ENCODE measurements at regions not wholly inside any gene's neighbourhood (a gene's known extent, or its start where the extent isn't known, plus 50 kb on each side); places are given as distances from the start of the nearest gene placed in this dataset.

DNA sequence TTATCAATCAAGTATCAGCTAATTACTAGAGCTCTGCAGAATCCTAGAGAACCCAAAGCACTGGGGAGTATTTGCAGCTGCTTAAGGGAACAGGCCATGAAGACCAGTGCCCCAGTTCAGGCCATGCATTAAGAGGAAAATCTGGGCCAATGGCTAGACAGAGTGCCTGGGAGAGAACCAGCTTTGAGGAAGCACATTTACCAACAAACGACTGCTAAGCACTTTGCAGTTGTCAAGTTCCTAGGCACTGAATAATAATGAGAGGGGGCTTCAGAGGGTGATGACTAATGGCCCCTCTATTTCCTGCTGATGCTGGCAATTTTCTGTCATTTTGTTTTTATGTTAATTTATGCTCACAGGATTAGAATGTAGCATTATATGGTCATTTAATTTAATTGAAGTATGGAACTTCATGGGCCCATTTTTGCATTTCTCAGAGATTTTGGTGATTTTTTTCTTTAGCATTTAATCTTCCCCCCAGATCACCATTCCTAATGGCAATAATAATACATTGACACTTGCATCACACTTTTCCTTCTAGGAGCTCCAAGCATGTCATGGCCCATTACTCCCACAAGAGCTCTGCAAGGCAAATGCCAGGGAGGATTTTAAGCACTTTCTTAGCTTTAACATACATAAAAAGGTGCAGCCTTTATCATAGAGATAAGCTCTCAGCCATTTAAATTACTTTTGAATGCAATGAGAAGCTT lies 147.7 kb upstream of the SPATS2L start (continued):
- TF ChIP-seq, protein P1, sequence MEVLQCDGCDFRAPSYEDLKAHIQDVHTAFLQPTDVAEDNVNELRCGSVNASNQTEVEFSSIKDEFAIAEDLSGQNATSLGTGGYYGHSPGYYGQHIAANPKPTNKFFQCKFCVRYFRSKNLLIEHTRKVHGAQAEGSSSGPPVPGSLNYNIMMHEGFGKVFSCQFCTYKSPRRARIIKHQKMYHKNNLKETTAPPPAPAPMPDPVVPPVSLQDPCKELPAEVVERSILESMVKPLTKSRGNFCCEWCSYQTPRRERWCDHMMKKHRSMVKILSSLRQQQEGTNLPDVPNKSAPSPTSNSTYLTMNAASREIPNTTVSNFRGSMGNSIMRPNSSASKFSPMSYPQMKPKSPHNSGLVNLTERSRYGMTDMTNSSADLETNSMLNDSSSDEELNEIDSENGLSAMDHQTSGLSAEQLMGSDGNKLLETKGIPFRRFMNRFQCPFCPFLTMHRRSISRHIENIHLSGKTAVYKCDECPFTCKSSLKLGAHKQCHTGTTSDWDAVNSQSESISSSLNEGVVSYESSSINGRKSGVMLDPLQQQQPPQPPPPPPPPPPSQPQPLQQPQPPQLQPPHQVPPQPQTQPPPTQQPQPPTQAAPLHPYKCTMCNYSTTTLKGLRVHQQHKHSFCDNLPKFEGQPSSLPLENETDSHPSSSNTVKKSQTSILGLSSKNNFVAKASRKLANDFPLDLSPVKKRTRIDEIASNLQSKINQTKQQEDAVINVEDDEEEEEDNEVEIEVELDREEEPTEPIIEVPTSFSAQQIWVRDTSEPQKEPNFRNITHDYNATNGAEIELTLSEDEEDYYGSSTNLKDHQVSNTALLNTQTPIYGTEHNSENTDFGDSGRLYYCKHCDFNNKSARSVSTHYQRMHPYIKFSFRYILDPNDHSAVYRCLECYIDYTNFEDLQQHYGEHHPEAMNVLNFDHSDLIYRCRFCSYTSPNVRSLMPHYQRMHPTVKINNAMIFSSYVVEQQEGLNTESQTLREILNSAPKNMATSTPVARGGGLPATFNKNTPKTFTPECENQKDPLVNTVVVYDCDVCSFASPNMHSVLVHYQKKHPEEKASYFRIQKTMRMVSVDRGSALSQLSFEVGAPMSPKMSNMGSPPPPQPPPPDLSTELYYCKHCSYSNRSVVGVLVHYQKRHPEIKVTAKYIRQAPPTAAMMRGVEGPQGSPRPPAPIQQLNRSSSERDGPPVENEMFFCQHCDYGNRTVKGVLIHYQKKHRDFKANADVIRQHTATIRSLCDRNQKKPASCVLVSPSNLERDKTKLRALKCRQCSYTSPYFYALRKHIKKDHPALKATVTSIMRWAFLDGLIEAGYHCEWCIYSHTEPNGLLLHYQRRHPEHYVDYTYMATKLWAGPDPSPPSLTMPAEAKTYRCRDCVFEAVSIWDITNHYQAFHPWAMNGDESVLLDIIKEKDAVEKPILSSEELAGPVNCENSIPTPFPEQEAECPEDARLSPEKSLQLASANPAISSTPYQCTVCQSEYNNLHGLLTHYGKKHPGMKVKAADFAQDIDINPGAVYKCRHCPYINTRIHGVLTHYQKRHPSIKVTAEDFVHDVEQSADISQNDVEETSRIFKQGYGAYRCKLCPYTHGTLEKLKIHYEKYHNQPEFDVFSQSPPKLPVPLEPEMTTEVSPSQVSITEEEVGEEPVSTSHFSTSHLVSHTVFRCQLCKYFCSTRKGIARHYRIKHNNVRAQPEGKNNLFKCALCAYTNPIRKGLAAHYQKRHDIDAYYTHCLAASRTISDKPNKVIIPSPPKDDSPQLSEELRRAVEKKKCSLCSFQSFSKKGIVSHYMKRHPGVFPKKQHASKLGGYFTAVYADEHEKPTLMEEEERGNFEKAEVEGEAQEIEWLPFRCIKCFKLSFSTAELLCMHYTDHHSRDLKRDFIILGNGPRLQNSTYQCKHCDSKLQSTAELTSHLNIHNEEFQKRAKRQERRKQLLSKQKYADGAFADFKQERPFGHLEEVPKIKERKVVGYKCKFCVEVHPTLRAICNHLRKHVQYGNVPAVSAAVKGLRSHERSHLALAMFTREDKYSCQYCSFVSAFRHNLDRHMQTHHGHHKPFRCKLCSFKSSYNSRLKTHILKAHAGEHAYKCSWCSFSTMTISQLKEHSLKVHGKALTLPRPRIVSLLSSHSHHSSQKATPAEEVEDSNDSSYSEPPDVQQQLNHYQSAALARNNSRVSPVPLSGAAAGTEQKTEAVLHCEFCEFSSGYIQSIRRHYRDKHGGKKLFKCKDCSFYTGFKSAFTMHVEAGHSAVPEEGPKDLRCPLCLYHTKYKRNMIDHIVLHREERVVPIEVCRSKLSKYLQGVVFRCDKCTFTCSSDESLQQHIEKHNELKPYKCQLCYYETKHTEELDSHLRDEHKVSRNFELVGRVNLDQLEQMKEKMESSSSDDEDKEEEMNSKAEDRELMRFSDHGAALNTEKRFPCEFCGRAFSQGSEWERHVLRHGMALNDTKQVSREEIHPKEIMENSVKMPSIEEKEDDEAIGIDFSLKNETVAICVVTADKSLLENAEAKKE (CRISPR knock-in tag; IDR thresholded peaks at IDR 0.05), result no peak
- TF ChIP-seq ZNF331 (CRISPR knock-in tag; IDR thresholded peaks at IDR 0.05; ENCODE audit: low read depth) (no peak), STAT1 (IDR thresholded peaks at IDR 0.05; ENCODE audit: unreplicated experiment) (no peak), EZH2 (IDR thresholded peaks at IDR 0.05; ENCODE audit: low read depth, unreplicated experiment) (no peak), CTCF (conservative IDR thresholded peaks at IDR 0.05; ENCODE audit: low read depth in 2 of 2) (no peak), JUNB (IDR thresholded peaks at IDR 0.05; ENCODE audit: unreplicated experiment) (no peak), EZH2phosphoT487 (IDR thresholded peaks at IDR 0.05; ENCODE audit: unreplicated experiment) (no peak), ZNF114 (CRISPR knock-in tag; IDR thresholded peaks at IDR 0.05) (no peak)
- TF ChIP-seq, protein P2, sequence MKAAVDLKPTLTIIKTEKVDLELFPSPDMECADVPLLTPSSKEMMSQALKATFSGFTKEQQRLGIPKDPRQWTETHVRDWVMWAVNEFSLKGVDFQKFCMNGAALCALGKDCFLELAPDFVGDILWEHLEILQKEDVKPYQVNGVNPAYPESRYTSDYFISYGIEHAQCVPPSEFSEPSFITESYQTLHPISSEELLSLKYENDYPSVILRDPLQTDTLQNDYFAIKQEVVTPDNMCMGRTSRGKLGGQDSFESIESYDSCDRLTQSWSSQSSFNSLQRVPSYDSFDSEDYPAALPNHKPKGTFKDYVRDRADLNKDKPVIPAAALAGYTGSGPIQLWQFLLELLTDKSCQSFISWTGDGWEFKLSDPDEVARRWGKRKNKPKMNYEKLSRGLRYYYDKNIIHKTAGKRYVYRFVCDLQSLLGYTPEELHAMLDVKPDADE (IDR thresholded peaks at IDR 0.05), result no peak

Measured in GM23338 (cell line).